ENCODE measurements at regions not wholly inside any gene's neighbourhood (a gene's known extent, or its start where the extent isn't known, plus 50 kb on each side); places are given as distances from the start of the nearest gene placed in this dataset.

- no peak for FAIRE-seq
These were observed 393.8 kb downstream of the PCDH20 start for GRCh38 chr13:61021838-61022237.

GRCh38 chr13:61013796-61014195 is 401.9 kb downstream of the PCDH20 start:
- FAIRE-seq: no peak

GRCh38 chr13:61010358-61010757 is 405.3 kb downstream of the PCDH20 start:
- FAIRE-seq: no peak

GRCh38 chr13:61002686-61003085 is 413.0 kb downstream of the PCDH20 start:
- no peak for FAIRE-seq

GRCh38 chr13:60990032-60990733 is 425.5 kb downstream of the PCDH20 start:
- no peak for FAIRE-seq

GRCh38 chr13:60986301-60986700 is 429.3 kb downstream of the PCDH20 start:
- no peak for FAIRE-seq

GRCh38 chr13:60981407-60981806 is 434.2 kb downstream of the PCDH20 start:
- no peak for FAIRE-seq

GRCh38 chr13:60976367-60976766 is 439.3 kb downstream of the PCDH20 start:
- FAIRE-seq: no peak

- FAIRE-seq: no peak
These were observed 441.4 kb downstream of the PCDH20 start for GRCh38 chr13:60974296-60974695.

- FAIRE-seq: no peak
These were observed 442.1 kb downstream of the PCDH20 start for GRCh38 chr13:60973529-60973928.

- no peak for FAIRE-seq
These were observed 444.9 kb downstream of the PCDH20 start for GRCh38 chr13:60970736-60971135.

GRCh38 chr13:60969656-60970055 is 446.0 kb downstream of the PCDH20 start:
- peak; percentile 72 for FAIRE-seq

GRCh38 chr13:60959427-60959826 is 456.2 kb downstream of the PCDH20 start:
- FAIRE-seq: no peak

- no peak for FAIRE-seq
These were observed 457.8 kb downstream of the PCDH20 start for GRCh38 chr13:60957816-60958215.

- FAIRE-seq: no peak
These were observed 470.3 kb downstream of the PCDH20 start for GRCh38 chr13:60945396-60945795.

GRCh38 chr13:60944863-60945262 is 470.8 kb downstream of the PCDH20 start:
- FAIRE-seq: no peak

- FAIRE-seq: no peak
These were observed 471.6 kb downstream of the PCDH20 start for GRCh38 chr13:60944016-60944415.

GRCh38 chr13:60936281-60936680 is 479.4 kb downstream of the PCDH20 start:
- FAIRE-seq: no peak

- FAIRE-seq: no peak
These were observed 482.0 kb downstream of the PCDH20 start for GRCh38 chr13:60933638-60934037.

- FAIRE-seq: no peak
These were observed 483.6 kb downstream of the PCDH20 start for GRCh38 chr13:60931858-60932546.

GRCh38 chr13:60925686-60926085 is 490.0 kb downstream of the PCDH20 start:
- no peak for FAIRE-seq

- FAIRE-seq: no peak
These were observed 490.8 kb downstream of the PCDH20 start for GRCh38 chr13:60924856-60925255.

GRCh38 chr13:60922576-60923231 is 492.9 kb downstream of the PCDH20 start:
- FAIRE-seq: no peak

- FAIRE-seq: no peak
These were observed 496.8 kb downstream of the TDRD3 start for GRCh38 chr13:60893801-60894200.
